ENCODE measurements at regions not wholly inside any gene's neighbourhood (a gene's known extent, or its start where the extent isn't known, plus 50 kb on each side); places are given as distances from the start of the nearest gene placed in this dataset.

DNA sequence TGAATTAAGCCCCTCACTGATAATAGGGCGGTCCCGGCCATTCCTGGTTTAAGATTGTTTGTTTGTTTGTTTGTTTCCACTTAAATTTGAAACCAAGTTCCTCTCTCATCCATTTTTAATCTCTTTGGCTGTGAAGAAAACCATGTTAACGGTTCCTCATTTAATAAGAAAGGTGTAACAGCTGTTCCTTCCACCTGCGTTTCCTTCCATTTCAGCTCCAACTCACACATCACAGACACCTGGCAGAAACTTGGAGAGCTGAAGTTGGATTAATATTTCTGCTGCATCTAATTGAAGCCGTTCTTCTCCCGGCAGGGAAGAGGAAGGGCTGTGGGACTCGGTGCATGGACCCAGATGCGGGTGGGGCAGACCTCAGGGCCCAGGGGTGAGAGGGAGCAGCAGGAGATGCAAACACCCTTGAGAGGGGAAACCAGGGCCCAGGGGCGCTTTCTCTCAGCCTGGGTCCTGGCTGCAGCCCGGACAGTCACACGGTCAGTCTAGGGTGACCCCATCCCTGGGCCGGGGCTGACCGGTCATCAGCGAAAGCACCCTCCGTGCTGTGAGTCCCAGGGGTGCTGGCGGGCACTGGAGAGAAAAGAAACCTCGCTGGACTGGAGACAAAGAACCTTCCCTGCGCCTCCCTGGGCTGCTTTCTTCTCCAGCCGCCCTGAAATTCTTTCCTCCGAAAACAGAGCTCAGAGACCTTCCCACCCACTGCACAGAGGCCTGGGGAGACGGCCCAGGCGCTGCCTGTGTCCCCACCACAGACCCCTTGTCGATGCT is 242.0 kb downstream of the BRD1 start (continued):
- no peak for TF ChIP-seq BACH2 (CRISPR knock-in tag; IDR thresholded peaks at IDR 0.05; ENCODE audit: borderline replicate concordance)

DNA sequence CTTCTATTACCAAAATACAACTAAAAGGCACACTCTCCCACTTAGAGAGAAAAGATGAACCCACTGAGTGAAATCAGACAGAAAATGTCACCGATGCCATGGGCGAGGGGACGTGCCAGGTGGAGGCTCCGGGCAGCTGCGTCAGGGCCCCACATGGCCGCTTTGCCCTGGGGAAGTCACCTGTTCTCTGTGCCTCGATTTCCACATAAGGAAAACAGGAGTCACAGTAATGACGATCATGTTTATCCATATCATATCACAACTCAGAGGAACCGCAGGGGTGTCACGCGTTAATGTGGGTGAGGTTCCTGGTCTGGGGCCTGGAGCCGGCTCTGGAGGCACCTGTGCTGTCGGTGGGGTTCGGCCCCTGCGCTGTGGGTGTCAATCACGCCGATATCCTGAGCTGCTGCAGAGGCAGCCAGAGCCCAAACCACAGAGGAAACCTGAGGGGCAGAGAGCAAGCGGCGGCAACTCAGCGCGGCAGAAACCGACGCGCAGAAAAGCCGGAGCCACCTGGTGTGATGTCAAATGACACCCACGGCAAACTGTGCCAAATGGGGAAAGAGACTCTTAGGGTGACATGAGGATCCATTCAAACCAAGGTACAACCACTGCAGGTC is 243.7 kb downstream of the BRD1 start:
- no peak for ATAC-seq
- TF ChIP-seq ZFP30 (CRISPR knock-in tag; IDR thresholded peaks at IDR 0.05) (no peak), ZFP3 (CRISPR knock-in tag; IDR thresholded peaks at IDR 0.05) (no peak), ZNF565 (CRISPR knock-in tag; conservative IDR thresholded peaks at IDR 0.05; ENCODE audit: low read depth) (no peak), GLIS3 (CRISPR knock-in tag; IDR thresholded peaks at IDR 0.05) (no peak), SNAI2 (CRISPR knock-in tag; IDR thresholded peaks at IDR 0.05) (no peak), ISL1 (CRISPR knock-in tag; IDR thresholded peaks at IDR 0.05) (no peak), TCF4 (CRISPR knock-in tag; IDR thresholded peaks at IDR 0.05; ENCODE audit: borderline replicate concordance) (no peak), TOX (CRISPR knock-in tag; IDR thresholded peaks at IDR 0.05; ENCODE audit: borderline replicate concordance) (no peak)
- TF ChIP-seq, protein P1, sequence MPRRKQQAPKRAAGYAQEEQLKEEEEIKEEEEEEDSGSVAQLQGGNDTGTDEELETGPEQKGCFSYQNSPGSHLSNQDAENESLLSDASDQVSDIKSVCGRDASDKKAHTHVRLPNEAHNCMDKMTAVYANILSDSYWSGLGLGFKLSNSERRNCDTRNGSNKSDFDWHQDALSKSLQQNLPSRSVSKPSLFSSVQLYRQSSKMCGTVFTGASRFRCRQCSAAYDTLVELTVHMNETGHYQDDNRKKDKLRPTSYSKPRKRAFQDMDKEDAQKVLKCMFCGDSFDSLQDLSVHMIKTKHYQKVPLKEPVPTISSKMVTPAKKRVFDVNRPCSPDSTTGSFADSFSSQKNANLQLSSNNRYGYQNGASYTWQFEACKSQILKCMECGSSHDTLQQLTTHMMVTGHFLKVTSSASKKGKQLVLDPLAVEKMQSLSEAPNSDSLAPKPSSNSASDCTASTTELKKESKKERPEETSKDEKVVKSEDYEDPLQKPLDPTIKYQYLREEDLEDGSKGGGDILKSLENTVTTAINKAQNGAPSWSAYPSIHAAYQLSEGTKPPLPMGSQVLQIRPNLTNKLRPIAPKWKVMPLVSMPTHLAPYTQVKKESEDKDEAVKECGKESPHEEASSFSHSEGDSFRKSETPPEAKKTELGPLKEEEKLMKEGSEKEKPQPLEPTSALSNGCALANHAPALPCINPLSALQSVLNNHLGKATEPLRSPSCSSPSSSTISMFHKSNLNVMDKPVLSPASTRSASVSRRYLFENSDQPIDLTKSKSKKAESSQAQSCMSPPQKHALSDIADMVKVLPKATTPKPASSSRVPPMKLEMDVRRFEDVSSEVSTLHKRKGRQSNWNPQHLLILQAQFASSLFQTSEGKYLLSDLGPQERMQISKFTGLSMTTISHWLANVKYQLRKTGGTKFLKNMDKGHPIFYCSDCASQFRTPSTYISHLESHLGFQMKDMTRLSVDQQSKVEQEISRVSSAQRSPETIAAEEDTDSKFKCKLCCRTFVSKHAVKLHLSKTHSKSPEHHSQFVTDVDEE (CRISPR knock-in tag; IDR thresholded peaks at IDR 0.05): no peak
- TF ChIP-seq, protein P2, sequence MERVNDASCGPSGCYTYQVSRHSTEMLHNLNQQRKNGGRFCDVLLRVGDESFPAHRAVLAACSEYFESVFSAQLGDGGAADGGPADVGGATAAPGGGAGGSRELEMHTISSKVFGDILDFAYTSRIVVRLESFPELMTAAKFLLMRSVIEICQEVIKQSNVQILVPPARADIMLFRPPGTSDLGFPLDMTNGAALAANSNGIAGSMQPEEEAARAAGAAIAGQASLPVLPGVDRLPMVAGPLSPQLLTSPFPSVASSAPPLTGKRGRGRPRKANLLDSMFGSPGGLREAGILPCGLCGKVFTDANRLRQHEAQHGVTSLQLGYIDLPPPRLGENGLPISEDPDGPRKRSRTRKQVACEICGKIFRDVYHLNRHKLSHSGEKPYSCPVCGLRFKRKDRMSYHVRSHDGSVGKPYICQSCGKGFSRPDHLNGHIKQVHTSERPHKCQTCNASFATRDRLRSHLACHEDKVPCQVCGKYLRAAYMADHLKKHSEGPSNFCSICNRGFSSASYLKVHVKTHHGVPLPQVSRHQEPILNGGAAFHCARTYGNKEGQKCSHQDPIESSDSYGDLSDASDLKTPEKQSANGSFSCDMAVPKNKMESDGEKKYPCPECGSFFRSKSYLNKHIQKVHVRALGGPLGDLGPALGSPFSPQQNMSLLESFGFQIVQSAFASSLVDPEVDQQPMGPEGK (CRISPR knock-in tag; IDR thresholded peaks at IDR 0.05; ENCODE audit: borderline replicate concordance): no peak

DNA sequence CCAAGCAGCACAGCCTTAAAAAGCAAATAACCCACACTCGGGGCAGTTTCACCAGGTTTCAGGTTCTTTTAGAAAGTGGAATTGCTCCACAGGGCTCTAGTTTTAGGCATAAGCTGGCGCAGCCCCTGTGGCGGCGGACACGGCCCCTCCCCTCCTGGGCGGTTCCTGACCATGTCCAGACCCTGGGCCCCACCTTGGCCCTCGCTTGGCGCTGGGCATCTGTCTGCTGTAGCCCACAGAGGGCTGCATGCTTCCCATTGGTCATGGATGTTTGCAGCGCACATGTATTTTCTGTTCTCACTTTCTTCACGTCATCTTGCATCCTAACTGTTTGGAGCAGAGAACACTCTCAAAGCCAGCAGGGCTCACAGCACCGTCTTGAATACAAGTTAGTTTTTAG is 244.3 kb downstream of the BRD1 start:
- ATAC-seq: no peak
- TF ChIP-seq TCF4 (CRISPR knock-in tag; IDR thresholded peaks at IDR 0.05; ENCODE audit: borderline replicate concordance) (no peak), ZFP3 (CRISPR knock-in tag; IDR thresholded peaks at IDR 0.05) (no peak), SNAI2 (CRISPR knock-in tag; IDR thresholded peaks at IDR 0.05) (no peak), OSR1 (CRISPR knock-in tag; IDR thresholded peaks at IDR 0.05) (no peak)
- TF ChIP-seq, protein P1 (CRISPR knock-in tag; IDR thresholded peaks at IDR 0.05): no peak
- TF ChIP-seq, protein P3, sequence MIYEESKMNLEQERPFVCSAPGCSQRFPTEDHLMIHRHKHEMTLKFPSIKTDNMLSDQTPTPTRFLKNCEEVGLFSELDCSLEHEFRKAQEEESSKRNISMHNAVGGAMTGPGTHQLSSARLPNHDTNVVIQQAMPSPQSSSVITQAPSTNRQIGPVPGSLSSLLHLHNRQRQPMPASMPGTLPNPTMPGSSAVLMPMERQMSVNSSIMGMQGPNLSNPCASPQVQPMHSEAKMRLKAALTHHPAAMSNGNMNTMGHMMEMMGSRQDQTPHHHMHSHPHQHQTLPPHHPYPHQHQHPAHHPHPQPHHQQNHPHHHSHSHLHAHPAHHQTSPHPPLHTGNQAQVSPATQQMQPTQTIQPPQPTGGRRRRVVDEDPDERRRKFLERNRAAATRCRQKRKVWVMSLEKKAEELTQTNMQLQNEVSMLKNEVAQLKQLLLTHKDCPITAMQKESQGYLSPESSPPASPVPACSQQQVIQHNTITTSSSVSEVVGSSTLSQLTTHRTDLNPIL (CRISPR knock-in tag; IDR thresholded peaks at IDR 0.05; ENCODE audit: low read depth): no peak

DNA sequence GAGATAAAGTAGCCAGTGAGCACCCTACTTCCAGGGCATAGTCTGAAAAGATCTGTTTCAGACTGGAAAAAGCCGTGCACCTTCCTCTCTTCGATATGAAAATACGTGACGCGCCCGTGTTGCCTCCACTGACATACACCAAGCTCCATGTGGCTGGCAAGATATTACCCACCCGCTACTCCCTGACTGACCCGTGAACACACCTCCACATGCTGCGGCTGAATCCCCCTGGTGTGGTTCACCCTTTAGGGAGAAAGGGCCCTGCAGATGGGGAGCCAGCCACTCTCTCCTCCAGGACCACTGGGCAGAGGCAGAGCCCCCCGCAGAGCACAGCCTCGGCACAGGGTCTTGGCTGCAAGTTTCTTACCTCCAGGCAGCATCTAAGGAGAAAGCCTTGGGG is 245.0 kb downstream of the BRD1 start:
- no peak for ATAC-seq
- TF ChIP-seq, protein P4, sequence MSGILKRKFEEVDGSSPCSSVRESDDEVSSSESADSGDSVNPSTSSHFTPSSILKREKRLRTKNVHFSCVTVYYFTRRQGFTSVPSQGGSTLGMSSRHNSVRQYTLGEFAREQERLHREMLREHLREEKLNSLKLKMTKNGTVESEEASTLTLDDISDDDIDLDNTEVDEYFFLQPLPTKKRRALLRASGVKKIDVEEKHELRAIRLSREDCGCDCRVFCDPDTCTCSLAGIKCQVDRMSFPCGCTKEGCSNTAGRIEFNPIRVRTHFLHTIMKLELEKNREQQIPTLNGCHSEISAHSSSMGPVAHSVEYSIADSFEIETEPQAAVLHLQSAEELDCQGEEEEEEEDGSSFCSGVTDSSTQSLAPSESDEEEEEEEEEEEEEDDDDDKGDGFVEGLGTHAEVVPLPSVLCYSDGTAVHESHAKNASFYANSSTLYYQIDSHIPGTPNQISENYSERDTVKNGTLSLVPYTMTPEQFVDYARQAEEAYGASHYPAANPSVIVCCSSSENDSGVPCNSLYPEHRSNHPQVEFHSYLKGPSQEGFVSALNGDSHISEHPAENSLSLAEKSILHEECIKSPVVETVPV (CRISPR knock-in tag; IDR thresholded peaks at IDR 0.05): no peak
- TF ChIP-seq, protein P1 (CRISPR knock-in tag; IDR thresholded peaks at IDR 0.05): no peak
- no peak for TF ChIP-seq ESRRG (CRISPR knock-in tag; IDR thresholded peaks at IDR 0.05)
- no peak for TF ChIP-seq ZNF70 (CRISPR knock-in tag; IDR thresholded peaks at IDR 0.05)
- TF ChIP-seq BACH2 (CRISPR knock-in tag; IDR thresholded peaks at IDR 0.05; ENCODE audit: borderline replicate concordance): no peak
- TF ChIP-seq ZNF8 (CRISPR knock-in tag; IDR thresholded peaks at IDR 0.05): no peak
- TF ChIP-seq SNAI2 (CRISPR knock-in tag; IDR thresholded peaks at IDR 0.05): no peak
- TF ChIP-seq OSR1 (CRISPR knock-in tag; IDR thresholded peaks at IDR 0.05): no peak
- TF ChIP-seq GLIS3 (CRISPR knock-in tag; IDR thresholded peaks at IDR 0.05): no peak
- no peak for TF ChIP-seq PPARA (CRISPR knock-in tag; IDR thresholded peaks at IDR 0.05; ENCODE audit: borderline replicate concordance)
- TF ChIP-seq ZNF565 (CRISPR knock-in tag; conservative IDR thresholded peaks at IDR 0.05; ENCODE audit: low read depth): no peak
- TF ChIP-seq ISL1 (CRISPR knock-in tag; IDR thresholded peaks at IDR 0.05): no peak
- TF ChIP-seq RARB (CRISPR knock-in tag; IDR thresholded peaks at IDR 0.05): no peak

Measured in SK-N-SH treated with all-trans-retinoic acid at 6 μM for 48 hours (cell line).